Vagina (tissue), 2 donors: ENCODE measurements at regions not wholly inside any gene's neighbourhood (a gene's known extent, or its start where the extent isn't known, plus 50 kb on each side); places are given as distances from the start of the nearest gene placed in this dataset.

Experiments
- POLR2A ChIP-seq, 2 donors: fragments of 450-650 bp; IDR thresholded peaks; one replicate each; pipeline ENCODE4 v1.6.1; 2017; ENCODE audit warnings: antibody characterized with exemption in 2 of 2, mild to moderate bottlenecking in 2 of 2, moderate library complexity in 2 of 2
- TF ChIP-seq, protein P1 (sequence below), 3 experiments: fragments of 450-650 bp in 2 of 3; fragments of 200-600 bp in 1 of 3; sonication (generic) in 1 of 3; IDR thresholded peaks; one replicate each; pipeline ENCODE4 v1.5.1; 2017 to 2019; ENCODE audit warnings: antibody characterized with exemption in 3 of 3, mild to moderate bottlenecking in 2 of 3, moderate library complexity in 2 of 3

DNA sequence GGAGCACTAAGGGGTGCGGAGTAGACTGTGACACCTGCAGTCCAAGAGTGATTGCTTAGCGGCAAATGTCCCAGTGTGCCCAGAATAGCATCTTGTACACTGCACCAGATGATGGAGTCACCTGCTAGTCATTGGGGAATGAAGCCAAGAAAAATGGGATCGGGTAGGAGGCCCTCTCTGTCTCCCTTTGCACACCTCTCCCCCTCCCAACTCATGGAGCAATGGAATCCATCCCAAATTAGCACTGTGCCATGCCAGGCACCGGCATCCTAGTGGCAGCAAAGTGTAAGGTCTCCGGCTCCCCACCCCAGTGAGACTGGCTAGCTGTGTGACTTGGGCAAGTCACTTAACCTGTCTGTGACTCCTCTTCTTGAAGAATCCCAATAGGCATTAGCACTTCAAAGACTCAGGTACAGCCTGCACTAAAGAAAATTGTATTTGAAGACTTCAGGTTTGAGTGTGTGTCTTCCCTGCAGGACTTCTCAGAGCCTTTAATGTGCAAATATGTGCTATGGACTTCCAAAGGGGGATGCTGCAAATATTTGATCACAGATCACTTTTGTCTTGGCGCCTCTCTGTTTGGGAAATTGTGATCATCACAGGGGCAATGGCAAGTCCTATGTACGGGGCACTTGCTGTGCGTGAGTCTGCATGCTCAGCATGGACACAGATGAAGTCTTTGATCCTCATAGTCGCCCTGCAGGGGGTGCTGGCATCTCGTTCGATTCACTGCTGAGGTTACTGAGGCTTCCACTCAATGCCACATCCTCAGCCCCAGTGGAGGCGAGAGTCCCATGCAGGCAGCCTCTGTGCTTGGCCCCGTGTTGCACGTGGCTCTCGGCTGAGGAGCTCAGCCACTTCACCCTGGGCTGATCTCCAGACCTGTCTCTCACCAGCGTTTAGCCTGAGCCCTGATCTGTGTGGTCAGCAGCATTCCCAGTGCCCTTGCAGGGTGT is 272.9 kb upstream of the C1orf174 start:
- no peak for TF ChIP-seq POLR2A (IDR thresholded peaks at IDR 0.05)
- TF ChIP-seq, protein P1, sequence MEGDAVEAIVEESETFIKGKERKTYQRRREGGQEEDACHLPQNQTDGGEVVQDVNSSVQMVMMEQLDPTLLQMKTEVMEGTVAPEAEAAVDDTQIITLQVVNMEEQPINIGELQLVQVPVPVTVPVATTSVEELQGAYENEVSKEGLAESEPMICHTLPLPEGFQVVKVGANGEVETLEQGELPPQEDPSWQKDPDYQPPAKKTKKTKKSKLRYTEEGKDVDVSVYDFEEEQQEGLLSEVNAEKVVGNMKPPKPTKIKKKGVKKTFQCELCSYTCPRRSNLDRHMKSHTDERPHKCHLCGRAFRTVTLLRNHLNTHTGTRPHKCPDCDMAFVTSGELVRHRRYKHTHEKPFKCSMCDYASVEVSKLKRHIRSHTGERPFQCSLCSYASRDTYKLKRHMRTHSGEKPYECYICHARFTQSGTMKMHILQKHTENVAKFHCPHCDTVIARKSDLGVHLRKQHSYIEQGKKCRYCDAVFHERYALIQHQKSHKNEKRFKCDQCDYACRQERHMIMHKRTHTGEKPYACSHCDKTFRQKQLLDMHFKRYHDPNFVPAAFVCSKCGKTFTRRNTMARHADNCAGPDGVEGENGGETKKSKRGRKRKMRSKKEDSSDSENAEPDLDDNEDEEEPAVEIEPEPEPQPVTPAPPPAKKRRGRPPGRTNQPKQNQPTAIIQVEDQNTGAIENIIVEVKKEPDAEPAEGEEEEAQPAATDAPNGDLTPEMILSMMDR (IDR thresholded peaks at IDR 0.05) = no peak
